ENCODE measurements at regions not wholly inside any gene's neighbourhood (a gene's known extent, or its start where the extent isn't known, plus 50 kb on each side); places are given as distances from the start of the nearest gene placed in this dataset.
"Not testable (repeated sequence)": the region's sequence is repeated elsewhere in the genome, so short reads cannot be mapped to it uniquely, and the experiment has no call there.

DNA sequence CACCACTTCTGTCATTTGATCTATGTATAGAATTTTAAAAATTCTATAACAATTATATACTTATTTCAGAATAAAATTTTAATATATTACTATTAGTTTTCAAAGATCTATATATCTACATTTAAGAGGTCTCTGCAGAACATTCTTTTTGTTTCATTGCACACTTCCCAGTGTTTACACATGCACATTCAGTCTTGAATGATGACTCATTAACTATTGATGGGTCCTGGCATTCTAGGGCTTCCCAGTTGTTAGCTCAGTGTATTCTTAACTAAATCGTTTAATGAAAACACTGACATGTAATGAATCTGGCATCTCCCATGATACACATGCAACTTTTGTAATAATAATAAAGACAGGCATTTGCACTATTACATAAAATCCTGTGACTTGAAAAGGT is 324.6 kb downstream of the KLF12 start:
- Histone ChIP-seq H3K9ac (ENCODE audit: low read length) (no peak overlapping the region), H3K9me3 (ENCODE audit: control insufficient read depth, low read depth, low read length) (no peaks in the 10 kb centered on the region), H3K27me3 (ENCODE audit: control insufficient read depth, insufficient read depth, low read length) (no peaks in the 10 kb centered on the region), H3K4me3 (ENCODE audit: low read length) (no peak overlapping the region), H3K36me3 (ENCODE audit: control insufficient read depth, low read depth, low read length) (no peaks in the 10 kb centered on the region), H3K27ac (ENCODE audit: low read length) (no peak overlapping the region), H3K4me1 (ENCODE audit: control insufficient read depth, low read depth, low read length) (no peaks in the 10 kb centered on the region)

DNA sequence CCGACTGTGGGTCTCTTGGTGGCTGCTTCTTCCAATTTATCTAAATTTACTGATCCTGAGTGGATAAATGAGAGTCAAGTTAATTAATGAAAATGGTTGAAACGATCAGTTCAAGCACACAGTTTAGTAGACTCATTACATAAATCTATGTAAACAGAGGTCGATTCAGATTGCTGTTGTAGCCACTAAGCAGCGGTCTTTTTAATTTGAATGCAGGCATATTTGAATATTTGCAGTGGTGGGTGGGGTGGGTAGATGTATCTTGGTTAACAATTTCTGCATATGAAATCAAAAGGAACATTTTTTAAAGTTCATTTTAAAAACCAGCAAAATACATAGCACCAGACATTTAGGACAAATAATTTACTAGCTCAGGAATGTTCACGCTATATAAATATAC is 325.9 kb downstream of the KLF12 start:
- H3K4me3 ChIP-seq (ENCODE audit: low read length), result no peak overlapping the region
- no peak overlapping the region for H3K9ac ChIP-seq (ENCODE audit: low read length)
- H3K27ac ChIP-seq (ENCODE audit: low read length), result no peak overlapping the region
- no peaks in the 10 kb centered on the region for H3K9me3 ChIP-seq (ENCODE audit: control insufficient read depth, low read depth, low read length)
- no peaks in the 10 kb centered on the region for H3K36me3 ChIP-seq (ENCODE audit: control insufficient read depth, low read depth, low read length)
- no peaks in the 10 kb centered on the region for H3K4me1 ChIP-seq (ENCODE audit: control insufficient read depth, low read depth, low read length)
- H3K27me3 ChIP-seq (ENCODE audit: control insufficient read depth, insufficient read depth, low read length), result no peaks in the 10 kb centered on the region

DNA sequence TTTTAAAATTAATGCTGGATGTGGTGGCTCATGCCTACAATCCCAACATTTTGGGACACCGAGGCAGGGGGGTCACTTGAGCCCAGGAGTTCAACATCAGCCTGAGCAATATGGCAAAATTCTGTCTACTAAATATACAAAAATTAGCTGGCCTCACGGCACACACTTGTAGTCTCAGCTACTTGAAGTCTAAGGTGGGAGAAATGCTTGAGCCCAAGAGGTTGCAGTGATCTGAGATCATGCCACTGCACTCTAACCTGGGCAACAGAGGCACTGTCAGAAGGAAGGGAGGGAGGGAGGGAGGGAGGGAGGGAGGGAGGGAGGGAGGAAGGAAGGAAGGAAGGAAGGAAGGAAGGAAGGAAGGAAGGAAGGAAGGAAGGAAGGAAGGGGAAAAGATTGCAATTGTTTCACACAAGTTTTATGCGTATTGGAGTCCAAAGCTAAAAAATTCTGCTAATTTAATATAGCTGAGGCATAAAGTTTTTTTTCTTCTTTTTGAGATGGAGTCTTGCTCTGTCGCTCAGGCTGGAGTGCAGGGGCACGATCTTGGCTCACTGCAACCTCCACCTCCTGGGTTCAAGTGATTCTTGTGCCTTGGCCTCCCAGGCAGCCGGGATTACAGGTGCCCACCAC is 328.8 kb downstream of the KLF12 start:
- H3K4me1 ChIP-seq (ENCODE audit: control insufficient read depth, low read depth, low read length); H3K27ac ChIP-seq (ENCODE audit: low read length); H3K36me3 ChIP-seq (ENCODE audit: control insufficient read depth, low read depth, low read length); H3K9ac ChIP-seq (ENCODE audit: low read length); H3K9me3 ChIP-seq (ENCODE audit: control insufficient read depth, low read depth, low read length); H3K27me3 ChIP-seq (ENCODE audit: control insufficient read depth, insufficient read depth, low read length); H3K4me3 ChIP-seq (ENCODE audit: low read length): not testable (repeated sequence)

DNA sequence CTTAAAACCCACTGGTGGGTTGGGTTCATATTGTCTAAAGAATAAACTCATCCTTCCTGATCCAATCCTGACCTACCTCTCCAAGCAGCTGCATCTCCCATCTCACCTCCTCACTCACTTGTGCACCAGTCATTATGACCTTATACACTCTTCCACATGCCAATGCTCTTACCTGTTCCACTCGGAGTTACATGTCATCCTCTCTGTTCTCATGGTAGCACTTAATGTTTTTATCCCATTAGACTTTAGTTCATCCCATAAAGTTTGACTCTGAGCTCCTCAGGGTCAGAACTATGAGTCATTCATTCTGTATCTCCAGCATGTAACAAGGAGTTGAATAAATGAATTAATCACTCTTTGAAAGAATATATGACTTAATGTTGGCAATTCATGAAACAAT is 330.2 kb downstream of the KLF12 start:
- no peaks in the 10 kb centered on the region for H3K36me3 ChIP-seq (ENCODE audit: control insufficient read depth, low read depth, low read length)
- no peaks in the 10 kb centered on the region for H3K27me3 ChIP-seq (ENCODE audit: control insufficient read depth, insufficient read depth, low read length)
- no peak overlapping the region for H3K9ac ChIP-seq (ENCODE audit: low read length)
- no peak overlapping the region for H3K4me3 ChIP-seq (ENCODE audit: low read length)
- no peaks in the 10 kb centered on the region for H3K9me3 ChIP-seq (ENCODE audit: control insufficient read depth, low read depth, low read length)
- no peak overlapping the region for H3K27ac ChIP-seq (ENCODE audit: low read length)
- H3K4me1 ChIP-seq (ENCODE audit: control insufficient read depth, low read depth, low read length), result no peaks in the 10 kb centered on the region

DNA sequence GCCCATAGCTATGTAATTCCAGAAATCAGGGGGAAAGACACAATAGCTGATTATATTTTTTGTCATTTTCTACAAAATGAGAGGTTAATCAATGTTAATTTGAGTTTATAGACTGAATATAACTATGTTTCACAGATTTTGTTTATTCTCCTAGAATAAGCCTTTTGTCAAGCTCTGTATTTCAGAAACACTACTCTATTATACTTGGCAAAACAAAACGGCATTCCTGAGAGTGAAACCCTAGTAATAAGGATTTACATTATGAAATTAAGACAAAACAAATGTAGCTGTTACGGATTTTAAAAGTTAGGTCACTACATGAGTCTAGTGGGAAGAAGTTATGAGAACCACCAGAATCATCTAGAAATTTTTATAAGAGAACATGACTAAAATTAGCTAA is 334.2 kb downstream of the KLF12 start:
- Histone ChIP-seq H3K4me3 (ENCODE audit: low read length) (no peak overlapping the region), H3K27me3 (ENCODE audit: control insufficient read depth, insufficient read depth, low read length) (no peaks in the 10 kb centered on the region), H3K9me3 (ENCODE audit: control insufficient read depth, low read depth, low read length) (no peaks in the 10 kb centered on the region), H3K27ac (ENCODE audit: low read length) (no peak overlapping the region), H3K4me1 (ENCODE audit: control insufficient read depth, low read depth, low read length) (no peaks in the 10 kb centered on the region), H3K9ac (ENCODE audit: low read length) (no peak overlapping the region), H3K36me3 (ENCODE audit: control insufficient read depth, low read depth, low read length) (no peaks in the 10 kb centered on the region)

DNA sequence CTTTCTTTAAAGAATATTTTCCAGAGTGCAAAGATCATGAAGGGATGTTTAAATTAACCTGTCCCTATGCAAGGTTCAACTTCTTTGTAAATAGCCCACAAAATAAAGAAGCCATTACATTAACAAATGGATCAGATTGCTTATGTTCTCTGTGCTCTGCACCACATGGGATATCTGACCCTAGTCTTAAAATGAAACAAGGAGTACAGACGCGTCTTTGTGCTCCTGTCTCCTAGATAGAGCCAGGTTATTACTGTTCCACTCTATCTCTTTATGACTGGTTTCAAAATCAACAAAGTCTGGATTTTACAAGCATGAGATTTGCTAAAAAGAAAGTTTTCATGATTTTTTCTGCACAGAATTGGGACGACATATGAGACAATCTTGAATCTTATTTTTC is 339.4 kb downstream of the KLF12 start:
- no peaks in the 10 kb centered on the region for H3K9me3 ChIP-seq (ENCODE audit: control insufficient read depth, low read depth, low read length)
- H3K9ac ChIP-seq (ENCODE audit: low read length), result no peak overlapping the region
- H3K36me3 ChIP-seq (ENCODE audit: control insufficient read depth, low read depth, low read length), result no peaks in the 10 kb centered on the region
- H3K4me1 ChIP-seq (ENCODE audit: control insufficient read depth, low read depth, low read length), result no peaks in the 10 kb centered on the region
- H3K27me3 ChIP-seq (ENCODE audit: control insufficient read depth, insufficient read depth, low read length), result no peaks in the 10 kb centered on the region
- no peak overlapping the region for H3K27ac ChIP-seq (ENCODE audit: low read length)
- H3K4me3 ChIP-seq (ENCODE audit: low read length), result no peak overlapping the region

DNA sequence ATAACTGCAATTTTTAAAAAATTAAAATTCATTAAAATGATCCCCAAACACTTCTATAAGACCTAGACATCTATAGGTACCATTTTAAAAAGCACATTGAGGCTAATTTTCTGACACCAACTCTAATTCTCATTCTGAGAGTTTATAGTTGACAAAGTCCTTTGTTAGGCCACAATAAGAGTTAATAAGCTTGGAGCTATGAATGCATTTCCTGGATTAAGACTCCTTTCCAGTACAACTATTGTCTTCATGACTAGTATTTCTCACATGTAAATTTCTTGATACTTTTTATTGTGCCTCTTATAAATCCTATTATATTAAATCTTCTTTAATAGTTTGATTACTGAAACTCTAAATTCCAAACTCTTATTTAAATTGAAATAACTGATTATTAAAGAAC is 340.8 kb downstream of the KLF12 start:
- H3K27ac ChIP-seq (ENCODE audit: low read length), result no peak overlapping the region

DNA sequence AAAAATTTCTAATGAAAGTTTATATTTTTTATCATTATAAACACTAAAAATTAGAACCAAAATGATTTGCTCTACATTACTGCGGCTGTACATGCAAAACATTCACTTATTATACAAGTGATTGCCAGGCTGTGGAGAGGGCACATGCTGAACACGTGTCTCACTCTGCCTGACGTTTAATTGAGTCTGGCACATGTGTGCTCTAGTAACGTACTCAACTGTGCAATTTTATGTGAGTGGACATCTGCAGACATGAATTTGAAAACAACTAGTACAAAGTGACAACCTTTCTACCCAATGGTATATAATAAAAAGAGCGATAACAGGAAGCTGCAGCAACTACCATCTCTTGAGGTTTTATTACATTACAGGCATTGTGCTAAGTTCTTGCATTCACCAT is 341.4 kb downstream of the KLF12 start:
- Histone ChIP-seq H3K27ac (ENCODE audit: low read length) (no peak overlapping the region), H3K27me3 (ENCODE audit: control insufficient read depth, insufficient read depth, low read length) (no peaks in the 10 kb centered on the region), H3K9me3 (ENCODE audit: control insufficient read depth, low read depth, low read length) (no peaks in the 10 kb centered on the region), H3K4me1 (ENCODE audit: control insufficient read depth, low read depth, low read length) (no peaks in the 10 kb centered on the region), H3K9ac (ENCODE audit: low read length) (no peak overlapping the region), H3K4me3 (ENCODE audit: low read length) (no peak overlapping the region), H3K36me3 (ENCODE audit: control insufficient read depth, low read depth, low read length) (no peaks in the 10 kb centered on the region)

More for the DNA sequence above, 340.8 kb downstream of the KLF12 start:
- Histone ChIP-seq H3K9ac (ENCODE audit: low read length) (no peak overlapping the region), H3K36me3 (ENCODE audit: control insufficient read depth, low read depth, low read length) (no peaks in the 10 kb centered on the region), H3K27me3 (ENCODE audit: control insufficient read depth, insufficient read depth, low read length) (no peaks in the 10 kb centered on the region), H3K4me3 (ENCODE audit: low read length) (no peak overlapping the region), H3K9me3 (ENCODE audit: control insufficient read depth, low read depth, low read length) (no peaks in the 10 kb centered on the region), H3K4me1 (ENCODE audit: control insufficient read depth, low read depth, low read length) (no peaks in the 10 kb centered on the region)

DNA sequence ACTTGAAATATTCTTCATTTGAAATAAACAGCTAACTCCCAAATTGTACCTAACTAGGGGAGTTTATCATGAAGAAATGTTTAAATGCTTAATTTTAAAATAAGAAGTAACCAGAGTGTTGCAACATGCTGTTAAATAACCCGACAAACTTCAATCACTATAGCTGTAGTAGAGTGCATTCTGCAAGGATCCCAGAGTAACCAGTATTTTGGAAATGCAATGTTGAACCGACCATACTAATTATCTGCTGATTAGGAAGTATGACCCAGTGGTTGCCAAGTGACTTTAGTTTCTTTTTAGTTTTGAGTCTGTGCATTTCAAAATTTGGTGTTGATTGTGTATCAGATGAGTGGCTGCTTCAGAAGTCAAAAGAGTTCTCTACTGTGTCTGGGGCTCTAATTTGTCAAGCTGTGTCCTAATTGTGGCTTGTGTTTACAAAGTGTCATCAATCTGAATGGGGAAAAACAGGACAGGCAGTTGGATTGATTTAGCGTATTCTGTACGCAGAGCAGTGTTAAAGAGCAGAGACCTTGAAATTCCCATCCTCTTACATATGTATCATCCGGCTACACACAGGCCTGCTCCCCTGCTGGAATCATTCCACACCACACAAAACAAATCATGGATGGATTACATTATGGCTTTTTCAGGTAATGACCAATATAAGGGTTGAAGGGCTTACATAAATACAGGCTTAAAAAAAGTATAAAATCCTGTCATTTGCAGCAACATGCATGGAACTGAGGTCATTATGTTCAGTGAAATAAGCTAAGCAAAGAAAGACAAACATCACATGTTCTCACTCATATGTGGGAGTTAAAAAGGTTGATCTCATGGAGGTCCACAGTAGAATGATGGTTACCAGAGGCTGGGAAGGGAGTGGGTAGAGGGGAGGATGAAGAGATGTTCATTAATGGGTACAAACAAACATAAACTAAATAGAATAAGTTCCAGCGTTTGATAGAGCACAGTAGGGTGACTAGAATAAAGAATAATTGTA is 351.5 kb downstream of the KLF12 start:
- Histone ChIP-seq H3K36me3 (ENCODE audit: control insufficient read depth, low read depth, low read length) (no peaks in the 10 kb centered on the region), H3K27ac (ENCODE audit: low read length) (no peak overlapping the region), H3K4me1 (ENCODE audit: control insufficient read depth, low read depth, low read length) (no peaks in the 10 kb centered on the region), H3K4me3 (ENCODE audit: low read length) (no peak overlapping the region), H3K27me3 (ENCODE audit: control insufficient read depth, insufficient read depth, low read length) (no peaks in the 10 kb centered on the region), H3K9me3 (ENCODE audit: control insufficient read depth, low read depth, low read length) (no peaks in the 10 kb centered on the region), H3K9ac (ENCODE audit: low read length) (no peak overlapping the region)

DNA sequence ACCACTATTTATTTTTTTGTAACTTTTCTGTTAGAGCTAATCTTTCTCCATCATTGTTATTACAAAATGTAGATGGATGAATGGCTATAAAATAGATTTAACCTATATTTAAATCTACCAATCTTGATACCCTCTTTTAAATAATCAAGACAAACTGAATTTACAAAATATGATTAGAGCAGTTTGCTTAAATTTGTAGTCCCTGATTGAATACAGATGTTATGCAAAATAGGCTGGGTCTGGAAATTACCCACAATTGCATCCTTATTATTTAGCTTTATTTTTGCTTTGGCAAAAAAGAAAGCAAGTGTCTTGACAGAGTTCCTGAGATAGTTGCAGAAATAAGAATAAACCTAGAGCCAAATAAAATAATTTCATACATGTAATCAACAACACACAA is 352.8 kb downstream of the KLF12 start:
- H3K4me3 ChIP-seq (ENCODE audit: low read length), result no peak overlapping the region
- H3K36me3 ChIP-seq (ENCODE audit: control insufficient read depth, low read depth, low read length), result no peaks in the 10 kb centered on the region
- no peaks in the 10 kb centered on the region for H3K9me3 ChIP-seq (ENCODE audit: control insufficient read depth, low read depth, low read length)
- H3K27ac ChIP-seq (ENCODE audit: low read length), result no peak overlapping the region
- no peaks in the 10 kb centered on the region for H3K4me1 ChIP-seq (ENCODE audit: control insufficient read depth, low read depth, low read length)
- no peaks in the 10 kb centered on the region for H3K27me3 ChIP-seq (ENCODE audit: control insufficient read depth, insufficient read depth, low read length)
- no peak overlapping the region for H3K9ac ChIP-seq (ENCODE audit: low read length)

DNA sequence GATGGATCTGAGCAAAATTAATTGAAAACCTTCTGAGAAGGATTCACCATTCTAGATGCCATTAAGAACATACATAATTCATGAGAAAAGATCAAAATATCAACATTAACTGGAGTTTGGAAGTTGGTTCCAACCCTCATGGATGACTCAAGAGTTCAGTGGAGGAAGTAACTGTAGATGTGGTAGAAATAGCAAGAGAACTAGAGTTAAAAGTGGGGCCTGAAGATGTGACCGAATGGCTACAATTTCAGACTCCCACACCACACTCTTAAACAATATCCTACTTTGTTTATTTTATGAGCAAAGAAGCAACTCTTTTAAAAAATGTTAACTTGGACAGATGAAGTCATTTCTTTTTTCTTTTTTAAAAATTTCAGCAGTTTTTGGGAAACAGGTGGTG is 354.3 kb downstream of the KLF12 start:
- Histone ChIP-seq H3K4me3 (ENCODE audit: low read length) (no peak overlapping the region), H3K4me1 (ENCODE audit: control insufficient read depth, low read depth, low read length) (no peaks in the 10 kb centered on the region), H3K27me3 (ENCODE audit: control insufficient read depth, insufficient read depth, low read length) (no peaks in the 10 kb centered on the region), H3K36me3 (ENCODE audit: control insufficient read depth, low read depth, low read length) (no peaks in the 10 kb centered on the region), H3K27ac (ENCODE audit: low read length) (no peak overlapping the region), H3K9me3 (ENCODE audit: control insufficient read depth, low read depth, low read length) (no peaks in the 10 kb centered on the region), H3K9ac (ENCODE audit: low read length) (no peak overlapping the region)

Measured in iPS-18a (cell line).